ENCODE measurements at regions not wholly inside any gene's neighbourhood (a gene's known extent, or its start where the extent isn't known, plus 50 kb on each side); places are given as distances from the start of the nearest gene placed in this dataset.

GRCh38 chr10:88023676-88024075 is 160.3 kb downstream of the PTEN start:
- no peak for TF ChIP-seq CTCF (IDR thresholded peaks at IDR 0.05)
- no peak for TF ChIP-seq ZFX (IDR thresholded peaks at IDR 0.05; ENCODE audit: borderline replicate concordance)

Data from 22Rv1 (cell line).